Epithelial cell of esophagus (primary cell): ENCODE measurements at regions not wholly inside any gene's neighbourhood (a gene's known extent, or its start where the extent isn't known, plus 50 kb on each side); places are given as distances from the start of the nearest gene placed in this dataset.

Experiments
- DNase-seq: peaks from one replicate; pipeline ENCODE4 v3.0.0; 2010; ENCODE audit warnings: low read depth
- H3K4me3 ChIP-seq: 2 replicates; pipeline ENCODE4 v1.5.1; 2011; ENCODE audit warnings: mild to moderate bottlenecking, low read length, control low read depth
- CTCF ChIP-seq: IDR thresholded peaks from 2 replicates; pipeline ENCODE4 v1.5.1; 2011; ENCODE audit warnings: low read depth, mild to moderate bottlenecking, low read length, control low read depth, inconsistent platforms; ENCODE audit not compliant: insufficient read depth; ENCODE audit errors: missing control alignments

- H3K4me3 ChIP-seq, result no peak overlapping the region
- DNase-seq, result no peak
- no peak for TF ChIP-seq CTCF
Observed at GRCh38 chr15:47326410-47327333, 390.6 kb upstream of the SEMA6D start.

GRCh38 chr15:47331829-47332393 lies 385.4 kb upstream of the SEMA6D start:
- H3K4me3 ChIP-seq, result no peak overlapping the region
- TF ChIP-seq CTCF, result no peak
- DNase-seq, result peak; percentile 84

- no peak for DNase-seq
- H3K4me3 ChIP-seq, result no peak overlapping the region
- TF ChIP-seq CTCF, result no peak
Observed at GRCh38 chr15:47332481-47332880, 384.8 kb upstream of the SEMA6D start.

GRCh38 chr15:47333734-47334133 lies 383.6 kb upstream of the SEMA6D start:
- no peak overlapping the region for H3K4me3 ChIP-seq
- TF ChIP-seq CTCF, result no peak
- DNase-seq, result no peak

- no peak for DNase-seq
- H3K4me3 ChIP-seq, result no peak overlapping the region
- no peak for TF ChIP-seq CTCF
Observed at GRCh38 chr15:47334805-47335535, 382.3 kb upstream of the SEMA6D start.

- no peak for TF ChIP-seq CTCF
- H3K4me3 ChIP-seq, result no peak overlapping the region
- DNase-seq, result no peak
Observed at GRCh38 chr15:47337106-47337505, 380.2 kb upstream of the SEMA6D start.
